ENCODE measurements at regions not wholly inside any gene's neighbourhood (a gene's known extent, or its start where the extent isn't known, plus 50 kb on each side); places are given as distances from the start of the nearest gene placed in this dataset.

- no peak for DNase-seq (ENCODE audit: low read depth in 2 of 2)
These were observed 389.1 kb downstream of the GADD45G start for GRCh38 chr9:89993678-89994630.

DNA sequence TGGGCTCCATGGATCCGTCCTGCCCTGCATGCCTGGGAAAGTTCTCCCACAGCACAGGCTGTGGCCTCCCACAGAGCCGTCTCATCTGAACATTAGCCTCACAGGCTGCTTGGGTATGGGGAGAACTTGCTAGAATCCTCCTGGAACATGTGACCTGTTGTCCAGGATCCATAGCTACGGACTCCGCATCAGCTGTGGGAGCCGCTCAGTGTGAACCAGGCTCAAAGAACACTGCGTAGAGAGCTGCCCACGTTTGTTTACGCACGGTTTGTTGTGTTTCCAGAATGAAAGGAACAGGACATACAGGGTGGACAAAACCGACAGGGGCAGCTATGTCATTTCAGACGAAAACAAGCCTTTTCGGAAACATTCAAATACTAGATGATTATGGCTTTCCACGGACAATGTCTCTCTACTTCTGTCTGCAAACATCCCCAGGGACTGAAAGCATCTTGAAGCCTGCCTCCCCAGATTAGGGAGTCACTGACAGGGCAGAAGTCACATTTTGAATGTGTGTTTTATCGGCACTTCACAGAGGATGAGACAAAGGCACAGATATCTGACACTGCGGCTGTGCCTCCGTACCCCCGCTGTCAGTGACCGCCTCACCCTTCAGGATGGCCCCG lies 390.3 kb downstream of the GADD45G start:
- DNase-seq (ENCODE audit: low read depth in 2 of 2), result no peak

- no peak for DNase-seq (ENCODE audit: low read depth in 2 of 2)
These were observed 391.3 kb downstream of the GADD45G start for GRCh38 chr9:89996116-89996515.

- DNase-seq (ENCODE audit: low read depth in 2 of 2), result no peak
These were observed 392.0 kb downstream of the GADD45G start for GRCh38 chr9:89996773-89997172.

GRCh38 chr9:89998633-89999032 lies 393.8 kb downstream of the GADD45G start:
- DNase-seq (ENCODE audit: low read depth in 2 of 2), result no peak

DNA sequence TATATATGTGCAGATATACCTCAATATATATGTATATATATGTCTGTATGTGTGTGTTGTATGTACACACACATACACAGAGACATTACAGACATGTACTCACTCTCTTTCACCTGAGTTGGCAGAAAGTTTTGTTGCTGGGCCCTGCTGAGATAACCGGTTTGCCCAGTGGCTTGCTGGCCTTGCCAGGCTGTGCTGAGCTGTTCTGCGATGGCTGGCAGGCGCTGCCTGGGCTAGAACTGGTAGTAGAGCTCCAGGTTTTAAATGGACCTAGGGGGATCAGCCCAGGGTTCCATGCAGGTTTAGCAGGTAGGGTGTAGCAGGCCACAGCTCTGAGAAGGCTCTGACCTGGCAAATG lies 394.3 kb downstream of the GADD45G start:
- DNase-seq (ENCODE audit: low read depth in 2 of 2), result no peak

GRCh38 chr9:89999534-90000370 lies 394.9 kb downstream of the GADD45G start:
- peak in 1 of 2 donors; percentile 18 for DNase-seq (ENCODE audit: low read depth in 2 of 2)

DNA sequence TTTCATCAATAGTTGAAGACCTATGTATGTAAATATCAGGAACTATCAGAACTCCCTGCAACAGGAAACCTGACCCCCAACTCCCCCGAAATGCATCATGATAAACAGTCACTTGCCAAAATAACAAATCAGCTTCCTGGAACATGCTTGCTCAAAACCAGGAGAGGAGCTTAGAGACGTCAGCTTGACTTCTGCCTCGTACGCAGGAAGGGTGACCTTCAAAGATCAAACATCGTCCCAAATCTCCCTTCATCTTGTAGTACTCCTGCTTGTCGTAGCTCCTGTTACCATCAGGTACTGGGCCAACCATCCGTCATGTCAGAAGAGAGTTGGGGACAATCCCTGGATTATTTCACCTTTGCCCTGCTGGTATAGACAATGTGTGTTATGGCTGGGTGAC lies 396.1 kb downstream of the GADD45G start:
- DNase-seq (ENCODE audit: low read depth in 2 of 2), result no peak

GRCh38 chr9:90001747-90002146 lies 396.9 kb downstream of the GADD45G start:
- no peak for DNase-seq (ENCODE audit: low read depth in 2 of 2)

- no peak for DNase-seq (ENCODE audit: low read depth in 2 of 2)
These were observed 397.8 kb downstream of the GADD45G start for GRCh38 chr9:90002397-90003271.

- no peak for DNase-seq (ENCODE audit: low read depth in 2 of 2)
These were observed 400.6 kb downstream of the GADD45G start for GRCh38 chr9:90005388-90005787.

DNA sequence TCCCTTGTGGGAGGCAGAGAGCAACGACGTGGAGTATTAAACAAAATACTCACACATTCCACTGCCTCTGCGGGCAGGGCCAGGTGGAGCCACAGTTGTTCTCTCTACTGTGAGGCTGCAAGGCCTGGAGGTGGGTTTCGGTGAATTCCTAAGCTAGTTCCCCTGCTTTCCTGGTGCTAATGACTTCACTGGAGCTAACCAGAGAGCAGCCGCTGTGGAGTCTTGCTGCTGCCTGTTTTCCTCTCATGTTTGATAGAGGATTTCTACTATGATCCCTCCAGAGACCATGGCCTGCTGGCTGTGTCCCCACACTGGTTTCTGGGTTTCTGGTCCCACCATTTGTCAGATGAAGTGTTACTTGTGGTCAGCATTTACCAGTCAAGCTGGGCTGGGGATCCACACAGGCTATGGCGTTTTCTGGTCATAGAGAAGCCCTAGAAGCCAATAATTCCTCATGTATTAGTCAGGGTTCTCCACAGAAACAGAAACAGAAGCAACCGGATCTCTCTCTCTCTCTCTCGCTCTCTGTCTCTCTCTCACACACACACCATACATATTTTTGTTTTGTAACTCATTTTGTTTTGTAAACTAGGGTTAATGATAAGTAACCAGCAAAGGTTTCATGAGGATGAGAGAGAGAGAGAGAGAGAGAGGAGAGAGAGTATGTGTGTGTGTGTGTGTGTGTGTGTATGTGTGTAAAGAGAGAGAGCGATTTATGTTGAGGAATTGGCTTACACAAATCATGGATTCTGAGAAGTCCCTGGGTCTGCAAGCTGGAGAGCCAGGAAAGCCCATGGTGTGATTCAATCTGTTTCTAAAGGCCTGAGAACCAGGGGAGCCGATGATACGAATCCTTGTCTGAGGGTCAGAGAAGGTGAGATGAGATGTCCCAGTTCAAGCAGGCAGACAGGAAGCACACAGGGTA lies 403.0 kb downstream of the GADD45G start:
- no peak for DNase-seq (ENCODE audit: low read depth in 2 of 2)

GRCh38 chr9:90009447-90009846 lies 404.6 kb downstream of the GADD45G start:
- no peak for DNase-seq (ENCODE audit: low read depth in 2 of 2)

DNA sequence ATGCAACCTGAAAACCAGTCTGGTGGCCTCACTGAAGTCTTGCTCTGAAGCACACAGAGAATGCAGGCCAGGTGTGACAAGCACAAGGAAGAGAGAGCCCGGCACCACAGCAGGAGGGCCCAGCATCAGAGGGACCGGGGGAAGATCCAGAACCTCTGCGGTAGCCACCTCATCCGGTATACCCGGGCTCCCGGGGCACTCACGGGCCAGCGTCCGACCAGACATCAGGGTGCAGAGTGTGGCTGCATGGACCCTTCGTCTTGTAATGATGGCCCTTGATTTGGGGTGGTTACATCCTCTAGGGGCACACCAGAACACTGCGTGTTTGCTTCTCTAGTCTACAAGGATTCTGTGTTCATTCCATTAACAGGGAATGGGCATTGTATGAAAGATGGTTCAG lies 406.0 kb downstream of the GADD45G start:
- DNase-seq (ENCODE audit: low read depth in 2 of 2), result no peak

- DNase-seq (ENCODE audit: low read depth in 2 of 2), result no peak
These were observed 408.1 kb downstream of the GADD45G start for GRCh38 chr9:90012949-90013348.

DNA sequence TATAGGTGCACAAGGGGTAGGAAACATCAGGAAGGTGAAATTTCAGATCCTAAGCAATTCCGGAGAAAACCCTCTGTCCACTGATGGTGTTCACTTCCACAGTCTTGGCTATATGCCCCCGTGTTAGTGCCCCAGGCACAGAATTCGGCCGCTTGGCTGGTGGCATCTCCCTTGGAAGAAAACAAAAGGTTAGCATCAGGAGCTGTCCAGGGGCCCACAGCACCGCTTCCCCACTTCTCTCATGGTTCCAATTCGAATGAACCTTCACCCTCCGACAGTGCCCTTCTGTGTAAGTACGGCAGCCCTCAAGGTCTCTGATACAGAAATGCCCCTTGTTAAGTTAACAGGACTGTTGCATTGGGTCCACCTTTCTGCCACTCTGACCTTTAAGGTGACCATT lies 409.0 kb downstream of the GADD45G start:
- DNase-seq (ENCODE audit: low read depth in 2 of 2), result no peak

- DNase-seq (ENCODE audit: low read depth in 2 of 2), result no peak
These were observed 409.6 kb downstream of the GADD45G start for GRCh38 chr9:90014421-90014820.

GRCh38 chr9:90016272-90016671 lies 411.5 kb downstream of the GADD45G start:
- DNase-seq (ENCODE audit: low read depth in 2 of 2), result no peak

GRCh38 chr9:90017679-90018078 lies 412.9 kb downstream of the GADD45G start:
- DNase-seq (ENCODE audit: low read depth in 2 of 2), result no peak

DNA sequence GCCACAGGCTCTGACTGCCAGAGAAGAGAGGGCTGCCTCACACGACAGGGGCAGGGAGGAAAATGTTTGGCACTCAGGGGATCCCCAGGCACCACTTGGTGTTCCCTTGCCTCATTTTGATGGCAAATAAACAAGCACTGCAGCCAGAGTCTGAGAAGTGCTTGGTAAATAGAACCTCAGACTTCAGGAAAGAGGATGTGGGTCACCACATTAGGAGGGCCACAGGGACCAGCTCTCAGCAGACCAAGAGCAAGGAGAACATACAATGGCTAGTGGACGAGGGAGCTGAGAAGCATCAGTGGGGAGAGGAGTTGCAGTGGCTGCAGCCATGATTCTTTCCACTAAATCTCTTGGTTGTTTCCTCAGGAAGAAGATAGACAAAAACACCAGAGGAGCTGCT lies 413.9 kb downstream of the GADD45G start:
- no peak for DNase-seq (ENCODE audit: low read depth in 2 of 2)

Data from stimulated activated CD4-positive, alpha-beta T cell treated with anti-CD3 and anti-CD28 coated beads, Interleukin-1b, Interleukin-23, amount 100 ng/mL, for 1 hour (primary cell).